Panc1 (cell line): ENCODE measurements at regions not wholly inside any gene's neighbourhood (a gene's known extent, or its start where the extent isn't known, plus 50 kb on each side); places are given as distances from the start of the nearest gene placed in this dataset.

Experiments
- POLR2AphosphoS5 ChIP-seq: IDR thresholded peaks from 2 replicates; pipeline ENCODE4 v1.6.1; 2012; ENCODE audit warnings: mild to moderate bottlenecking, low read depth, low read length, moderate library complexity
- SIN3A ChIP-seq: IDR thresholded peaks from 2 replicates; pipeline ENCODE4 v1.6.1; 2012; ENCODE audit warnings: low read depth, mild to moderate bottlenecking, low read length, moderate library complexity, borderline replicate concordance; ENCODE audit not compliant: insufficient read depth
- TCF7L2 ChIP-seq: IDR thresholded peaks from 2 replicates; pipeline ENCODE4 v1.6.1; 2011; ENCODE audit warnings: mild to moderate bottlenecking, low read depth, low read length, inconsistent platforms
- TF ChIP-seq, protein P1 (sequence below): fragments of 450-650 bp; IDR thresholded peaks from 2 replicates; pipeline ENCODE4 v1.5.1; 2017; ENCODE audit warnings: mild to moderate bottlenecking
- TF ChIP-seq, protein P2 (sequence below), 2 experiments: IDR thresholded peaks; 2 replicates each; pipeline ENCODE4 v1.6.1; 2011 to 2012; ENCODE audit warnings: low read depth in 2 of 2, control low read depth in 1 of 2, low read length in 1 of 2, mild to moderate bottlenecking in 1 of 2, moderate library complexity in 1 of 2; ENCODE audit not compliant: insufficient read depth in 1 of 2

DNA sequence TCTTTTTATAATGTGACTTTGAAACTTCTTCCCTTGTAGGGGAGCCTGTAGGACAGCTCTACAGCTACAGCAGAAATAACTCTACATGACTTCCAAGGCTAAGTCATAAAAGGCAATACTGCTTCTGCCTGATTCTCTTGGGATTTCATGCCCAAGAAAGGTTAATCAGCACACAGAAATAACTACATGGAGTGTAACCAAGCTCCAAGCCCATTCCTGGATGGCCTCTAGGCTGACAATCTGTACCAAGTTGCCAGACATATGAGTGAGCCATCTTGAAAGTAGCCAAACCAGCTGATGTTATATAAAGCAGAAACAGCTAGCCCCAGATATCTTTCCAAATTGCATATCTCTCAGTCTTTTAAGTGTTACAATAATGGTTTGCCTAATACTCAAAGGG is 75.8 kb upstream of the OSTN start:
- TF ChIP-seq, protein P1, sequence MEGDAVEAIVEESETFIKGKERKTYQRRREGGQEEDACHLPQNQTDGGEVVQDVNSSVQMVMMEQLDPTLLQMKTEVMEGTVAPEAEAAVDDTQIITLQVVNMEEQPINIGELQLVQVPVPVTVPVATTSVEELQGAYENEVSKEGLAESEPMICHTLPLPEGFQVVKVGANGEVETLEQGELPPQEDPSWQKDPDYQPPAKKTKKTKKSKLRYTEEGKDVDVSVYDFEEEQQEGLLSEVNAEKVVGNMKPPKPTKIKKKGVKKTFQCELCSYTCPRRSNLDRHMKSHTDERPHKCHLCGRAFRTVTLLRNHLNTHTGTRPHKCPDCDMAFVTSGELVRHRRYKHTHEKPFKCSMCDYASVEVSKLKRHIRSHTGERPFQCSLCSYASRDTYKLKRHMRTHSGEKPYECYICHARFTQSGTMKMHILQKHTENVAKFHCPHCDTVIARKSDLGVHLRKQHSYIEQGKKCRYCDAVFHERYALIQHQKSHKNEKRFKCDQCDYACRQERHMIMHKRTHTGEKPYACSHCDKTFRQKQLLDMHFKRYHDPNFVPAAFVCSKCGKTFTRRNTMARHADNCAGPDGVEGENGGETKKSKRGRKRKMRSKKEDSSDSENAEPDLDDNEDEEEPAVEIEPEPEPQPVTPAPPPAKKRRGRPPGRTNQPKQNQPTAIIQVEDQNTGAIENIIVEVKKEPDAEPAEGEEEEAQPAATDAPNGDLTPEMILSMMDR, result no peak
- TF ChIP-seq POLR2AphosphoS5, result no peak
- TF ChIP-seq, protein P2, sequence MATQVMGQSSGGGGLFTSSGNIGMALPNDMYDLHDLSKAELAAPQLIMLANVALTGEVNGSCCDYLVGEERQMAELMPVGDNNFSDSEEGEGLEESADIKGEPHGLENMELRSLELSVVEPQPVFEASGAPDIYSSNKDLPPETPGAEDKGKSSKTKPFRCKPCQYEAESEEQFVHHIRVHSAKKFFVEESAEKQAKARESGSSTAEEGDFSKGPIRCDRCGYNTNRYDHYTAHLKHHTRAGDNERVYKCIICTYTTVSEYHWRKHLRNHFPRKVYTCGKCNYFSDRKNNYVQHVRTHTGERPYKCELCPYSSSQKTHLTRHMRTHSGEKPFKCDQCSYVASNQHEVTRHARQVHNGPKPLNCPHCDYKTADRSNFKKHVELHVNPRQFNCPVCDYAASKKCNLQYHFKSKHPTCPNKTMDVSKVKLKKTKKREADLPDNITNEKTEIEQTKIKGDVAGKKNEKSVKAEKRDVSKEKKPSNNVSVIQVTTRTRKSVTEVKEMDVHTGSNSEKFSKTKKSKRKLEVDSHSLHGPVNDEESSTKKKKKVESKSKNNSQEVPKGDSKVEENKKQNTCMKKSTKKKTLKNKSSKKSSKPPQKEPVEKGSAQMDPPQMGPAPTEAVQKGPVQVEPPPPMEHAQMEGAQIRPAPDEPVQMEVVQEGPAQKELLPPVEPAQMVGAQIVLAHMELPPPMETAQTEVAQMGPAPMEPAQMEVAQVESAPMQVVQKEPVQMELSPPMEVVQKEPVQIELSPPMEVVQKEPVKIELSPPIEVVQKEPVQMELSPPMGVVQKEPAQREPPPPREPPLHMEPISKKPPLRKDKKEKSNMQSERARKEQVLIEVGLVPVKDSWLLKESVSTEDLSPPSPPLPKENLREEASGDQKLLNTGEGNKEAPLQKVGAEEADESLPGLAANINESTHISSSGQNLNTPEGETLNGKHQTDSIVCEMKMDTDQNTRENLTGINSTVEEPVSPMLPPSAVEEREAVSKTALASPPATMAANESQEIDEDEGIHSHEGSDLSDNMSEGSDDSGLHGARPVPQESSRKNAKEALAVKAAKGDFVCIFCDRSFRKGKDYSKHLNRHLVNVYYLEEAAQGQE (IDR thresholded peaks at IDR 0.05; ENCODE audit: insufficient read depth in 1 of 2, low read depth in 2 of 2, low read length in 1 of 2), result no peak
- no peak for TF ChIP-seq SIN3A
- TF ChIP-seq TCF7L2, result no peak
